Lower lobe of right lung (tissue), 2 donors: ENCODE measurements at regions not wholly inside any gene's neighbourhood (a gene's known extent, or its start where the extent isn't known, plus 50 kb on each side); places are given as distances from the start of the nearest gene placed in this dataset.
A peak's percentile ranks its signal among the peaks of the same experiment; 100 is the strongest.

Experiments
- ATAC-seq, 2 donors: fragments of 200-7000 bp; cut with Tn5 transposase; one replicate each; pipeline ENCODE4 v1.9.1; 2020 to 2022; ENCODE audit warnings: mild to moderate bottlenecking in 2 of 2, moderate library complexity in 2 of 2
- DNase-seq: peaks from one replicate; pipeline ENCODE4 v3.0.0-alpha.2; 2020
- H3K27ac ChIP-seq: fragments of 200-600 bp; one replicate; pipeline ENCODE4 v1.8.0; 2022
- H3K27me3 ChIP-seq: fragments of 200-600 bp; one replicate; pipeline ENCODE4 v1.8.0; 2022; ENCODE audit warnings: low read depth
- H3K36me3 ChIP-seq: fragments of 200-600 bp; one replicate; pipeline ENCODE4 v1.8.0; 2022; ENCODE audit warnings: mild to moderate bottlenecking
- H3K4me1 ChIP-seq: fragments of 200-600 bp; one replicate; pipeline ENCODE4 v1.8.0; 2022
- H3K4me3 ChIP-seq: fragments of 200-600 bp; one replicate; pipeline ENCODE4 v1.8.0; 2022; ENCODE audit warnings: mild to moderate bottlenecking
- H3K9me3 ChIP-seq: fragments of 200-600 bp; one replicate; pipeline ENCODE4 v1.8.0; 2022
- intact Hi-C: fragments of 100-400 bp; cut with DNase I; formaldehyde crosslinking; loops from one replicate; pipeline ENCODE4 v1.11.0; 2022
- TF ChIP-seq, protein P1 (sequence below): fragments of 200-600 bp; IDR thresholded peaks from one replicate; pipeline ENCODE4 v1.8.0; 2022; ENCODE audit warnings: antibody characterized with exemption, mild to moderate bottlenecking
- donor health status: DM: no; HTN: yes; CAD: no; lungs with severe emphysema.

DNA sequence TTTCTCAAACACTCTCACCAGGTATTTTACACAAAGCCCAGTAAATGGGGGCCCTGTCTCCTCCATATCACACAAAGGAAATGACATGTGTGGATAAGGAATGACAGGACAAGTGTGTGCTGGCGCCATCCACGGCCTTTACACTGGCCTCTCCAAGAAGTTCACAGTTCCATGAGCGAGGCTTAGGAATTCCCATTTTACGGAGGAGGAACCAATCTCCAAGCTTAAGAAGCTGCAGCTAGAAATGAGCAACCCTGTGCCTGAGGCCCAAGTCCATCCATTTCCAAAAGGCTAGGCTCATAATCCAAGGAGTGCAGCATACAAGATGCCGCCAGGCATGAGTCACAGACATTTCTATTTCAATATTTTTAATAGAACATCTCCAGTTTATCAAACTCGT is 203.4 kb downstream of the AUH start:
- ATAC-seq: no peak
- Histone ChIP-seq H3K27me3 (no peaks in the 10 kb centered on the region), H3K4me1 (peaks cover 31% of the 10 kb centered on the region), H3K27ac (no peak overlapping the region), H3K36me3 (no peaks in the 10 kb centered on the region), H3K9me3 (no peaks in the 10 kb centered on the region), H3K4me3 (no peak overlapping the region)
- DNase-seq: no peak
- TF ChIP-seq, protein P1, sequence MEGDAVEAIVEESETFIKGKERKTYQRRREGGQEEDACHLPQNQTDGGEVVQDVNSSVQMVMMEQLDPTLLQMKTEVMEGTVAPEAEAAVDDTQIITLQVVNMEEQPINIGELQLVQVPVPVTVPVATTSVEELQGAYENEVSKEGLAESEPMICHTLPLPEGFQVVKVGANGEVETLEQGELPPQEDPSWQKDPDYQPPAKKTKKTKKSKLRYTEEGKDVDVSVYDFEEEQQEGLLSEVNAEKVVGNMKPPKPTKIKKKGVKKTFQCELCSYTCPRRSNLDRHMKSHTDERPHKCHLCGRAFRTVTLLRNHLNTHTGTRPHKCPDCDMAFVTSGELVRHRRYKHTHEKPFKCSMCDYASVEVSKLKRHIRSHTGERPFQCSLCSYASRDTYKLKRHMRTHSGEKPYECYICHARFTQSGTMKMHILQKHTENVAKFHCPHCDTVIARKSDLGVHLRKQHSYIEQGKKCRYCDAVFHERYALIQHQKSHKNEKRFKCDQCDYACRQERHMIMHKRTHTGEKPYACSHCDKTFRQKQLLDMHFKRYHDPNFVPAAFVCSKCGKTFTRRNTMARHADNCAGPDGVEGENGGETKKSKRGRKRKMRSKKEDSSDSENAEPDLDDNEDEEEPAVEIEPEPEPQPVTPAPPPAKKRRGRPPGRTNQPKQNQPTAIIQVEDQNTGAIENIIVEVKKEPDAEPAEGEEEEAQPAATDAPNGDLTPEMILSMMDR: no peak
- intact Hi-C loops: no loop called here

DNA sequence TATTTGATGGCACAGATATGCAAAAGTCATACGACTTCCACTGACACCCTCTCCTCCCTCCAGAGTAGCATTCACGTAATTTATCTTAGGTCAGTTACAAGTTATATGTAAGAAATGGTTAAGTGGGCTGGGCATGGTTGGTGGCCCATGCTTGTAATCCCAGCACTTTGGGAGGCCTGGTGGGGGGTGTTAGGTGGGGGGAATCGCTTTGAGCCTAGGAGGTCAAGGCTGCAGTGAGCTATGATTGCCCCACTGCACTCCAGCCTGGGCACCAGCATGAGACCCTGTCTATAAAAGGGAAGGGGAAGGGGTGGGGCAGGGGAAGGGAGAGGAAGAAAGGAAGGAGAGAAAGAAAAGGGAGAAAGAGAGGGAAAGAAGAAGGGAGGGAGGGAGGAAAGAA is 202.8 kb downstream of the AUH start:
- ATAC-seq (no peak), DNase-seq (no peak)
- TF ChIP-seq, protein P1: no peak
- H3K9me3 ChIP-seq: no peaks in the 10 kb centered on the region
- H3K27ac ChIP-seq: no peak overlapping the region
- no peak overlapping the region for H3K4me3 ChIP-seq
- peaks cover 34% of the 10 kb centered on the region for H3K4me1 ChIP-seq
- H3K27me3 ChIP-seq: no peaks in the 10 kb centered on the region
- intact Hi-C loops: no loop called here
- H3K36me3 ChIP-seq: no peaks in the 10 kb centered on the region

DNA sequence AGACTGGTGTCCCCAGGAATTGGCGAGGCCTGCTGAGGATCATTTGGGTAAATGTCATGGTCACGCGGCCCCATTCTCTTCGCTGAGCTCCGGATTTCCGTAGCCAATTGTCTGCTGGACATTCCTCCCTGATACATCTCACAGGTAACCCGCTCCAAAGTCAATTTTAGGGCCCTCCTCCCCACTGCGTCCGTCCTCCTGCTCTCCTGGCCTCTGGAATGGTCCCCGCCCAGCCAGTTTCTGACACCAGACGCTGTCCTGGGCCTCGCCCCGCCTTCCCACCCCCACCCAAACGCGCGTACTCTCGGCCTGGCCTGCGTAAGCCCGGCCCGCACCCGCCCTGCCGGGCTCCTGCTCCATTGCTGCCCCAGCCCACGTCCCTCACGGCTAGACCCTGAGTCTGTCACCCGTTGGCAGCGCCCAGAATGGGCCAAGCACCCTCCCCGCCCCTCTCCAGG is 202.0 kb downstream of the AUH start:
- H3K9me3 ChIP-seq: no peaks in the 10 kb centered on the region
- DNase-seq (peak; percentile 69), ATAC-seq (peak; percentile 57 to 77)
- H3K4me3 ChIP-seq: peak overlapping the region; percentile 11
- TF ChIP-seq, protein P1: no peak
- no peaks in the 10 kb centered on the region for H3K36me3 ChIP-seq
- H3K27ac ChIP-seq: peak overlapping the region; percentile 24
- no peaks in the 10 kb centered on the region for H3K27me3 ChIP-seq
- H3K4me1 ChIP-seq: peaks cover 41% of the 10 kb centered on the region
- intact Hi-C loops: no loop called here

DNA sequence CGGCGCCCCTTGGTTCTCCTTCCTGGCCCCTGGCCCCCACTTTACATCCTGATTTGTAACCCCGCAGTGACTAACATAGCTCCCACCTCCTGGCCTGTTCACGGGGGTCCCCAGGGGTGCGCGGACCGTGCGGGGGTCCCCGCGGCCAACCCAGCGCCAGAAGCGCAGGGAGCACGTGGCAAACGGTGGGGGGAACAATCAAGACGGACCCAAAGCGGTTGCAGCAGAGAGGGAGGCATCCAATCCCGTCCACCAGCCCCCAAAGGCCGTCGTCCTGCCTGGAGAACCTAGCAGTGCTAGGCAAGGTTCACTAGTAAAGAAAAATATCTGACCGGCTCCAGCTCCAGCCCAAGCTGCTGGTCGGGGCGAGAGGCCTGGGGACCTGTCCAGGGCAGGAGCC is 201.5 kb downstream of the AUH start:
- Histone ChIP-seq H3K27me3 (no peaks in the 10 kb centered on the region), H3K4me3 (no peak overlapping the region), H3K9me3 (no peaks in the 10 kb centered on the region), H3K4me1 (peaks cover 46% of the 10 kb centered on the region), H3K36me3 (no peaks in the 10 kb centered on the region), H3K27ac (peak overlapping the region; percentile 24)
- TF ChIP-seq, protein P1: no peak
- intact Hi-C loops: no loop called here
- ATAC-seq (no peak), DNase-seq (no peak)

DNA sequence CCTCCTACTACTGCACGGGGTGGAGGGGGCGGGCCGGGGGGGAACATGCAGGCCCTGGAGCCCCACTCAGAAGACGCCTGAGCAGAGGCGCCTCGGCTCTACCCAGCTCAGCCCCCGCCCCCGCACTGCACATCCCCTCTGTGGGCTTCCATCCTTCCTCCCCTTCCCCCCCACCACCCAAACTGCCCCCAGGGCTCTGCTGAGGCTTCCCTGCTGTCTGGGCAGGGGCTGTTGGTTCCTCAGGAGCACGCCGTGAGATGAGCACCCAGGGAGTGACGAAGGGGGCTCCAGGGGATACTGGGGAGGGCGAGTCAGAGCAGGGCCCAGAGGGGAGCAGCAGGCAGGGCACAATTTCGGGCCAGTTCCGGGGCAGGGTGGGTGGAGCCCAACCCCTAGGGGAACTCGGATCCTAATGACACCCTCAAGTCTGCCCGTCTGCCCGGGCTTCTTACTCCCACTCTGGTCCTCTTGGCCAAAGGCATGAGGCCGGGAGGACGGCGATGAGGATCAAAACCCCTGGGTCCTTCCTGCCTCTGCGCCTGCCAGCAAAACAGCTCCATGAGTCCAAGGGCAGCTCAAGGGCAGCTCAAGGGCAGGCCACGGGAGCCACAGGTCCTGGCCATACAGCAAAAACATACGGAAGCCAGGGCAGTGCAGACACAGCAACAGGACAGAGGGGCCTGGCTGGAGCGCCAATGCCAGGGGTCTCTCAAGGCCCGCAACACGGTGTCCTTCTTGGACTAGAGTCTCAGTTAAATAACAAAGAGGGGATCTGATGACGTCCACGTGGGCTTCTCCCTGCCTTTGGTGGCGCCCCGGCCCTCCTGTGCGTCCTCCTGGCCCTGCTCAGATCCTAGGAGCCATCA is 200.9 kb downstream of the AUH start:
- Histone ChIP-seq H3K4me1 (peaks cover 52% of the 10 kb centered on the region), H3K4me3 (no peak overlapping the region), H3K9me3 (no peaks in the 10 kb centered on the region), H3K27ac (no peak overlapping the region), H3K27me3 (no peaks in the 10 kb centered on the region), H3K36me3 (no peaks in the 10 kb centered on the region)
- no peak for ATAC-seq
- TF ChIP-seq, protein P1: no peak
- intact Hi-C loops: no loop called here
- DNase-seq: no peak
